Suppressor macrophage treated with lipopolysaccharide for 1 hour (primary cell): ENCODE measurements at regions not wholly inside any gene's neighbourhood (a gene's known extent, or its start where the extent isn't known, plus 50 kb on each side); places are given as distances from the start of the nearest gene placed in this dataset.

Experiments
- DNase-seq, 3 donors: peaks; one replicate each; pipeline ENCODE4 v3.0.0-alpha.2; 2020 to 2022

- no peak for DNase-seq
These were observed 197.9 kb upstream of the FOXQ1 start for GRCh38 chr6:1113916-1114540.

- DNase-seq = peak in 2 of 3 donors; percentile 17 to 20
These were observed 200.5 kb upstream of the FOXQ1 start for GRCh38 chr6:1111361-1111760.

- DNase-seq = no peak
These were observed 201.0 kb upstream of the FOXQ1 start for GRCh38 chr6:1110941-1111349.

GRCh38 chr6:1110164-1110563, 201.7 kb upstream of the FOXQ1 start:
- no peak for DNase-seq

- no peak for DNase-seq
These were observed 202.8 kb upstream of the FOXQ1 start for GRCh38 chr6:1109134-1109533.

- DNase-seq = no peak
These were observed 203.7 kb upstream of the FOXQ1 start for GRCh38 chr6:1108198-1108597.

- DNase-seq = no peak
These were observed 204.3 kb upstream of the FOXQ1 start for GRCh38 chr6:1107578-1107977.

- DNase-seq = no peak
These were observed 206.0 kb upstream of the FOXQ1 start for GRCh38 chr6:1105833-1106400.

GRCh38 chr6:1104988-1105670, 206.8 kb upstream of the FOXQ1 start:
- no peak for DNase-seq

GRCh38 chr6:1103945-1104623, 207.8 kb upstream of the FOXQ1 start:
- no peak for DNase-seq

GRCh38 chr6:1103021-1103420, 208.9 kb upstream of the FOXQ1 start:
- DNase-seq = no peak

GRCh38 chr6:1100269-1100668, 211.6 kb upstream of the FOXQ1 start:
- no peak for DNase-seq

- no peak for DNase-seq
These were observed 212.6 kb upstream of the FOXQ1 start for GRCh38 chr6:1099264-1099663.

- no peak for DNase-seq
These were observed 214.7 kb upstream of the FOXQ1 start for GRCh38 chr6:1096967-1097765.

- DNase-seq = no peak
These were observed 217.6 kb upstream of the FOXQ1 start for GRCh38 chr6:1094306-1094705.

- DNase-seq = peak in 2 of 3 donors; percentile 26 to 27
These were observed 220.0 kb upstream of the FOXQ1 start for GRCh38 chr6:1091900-1092299.

GRCh38 chr6:1089859-1090258, 222.0 kb upstream of the FOXQ1 start:
- DNase-seq = peak in 1 of 3 donors; percentile 15

GRCh38 chr6:1088492-1089001, 223.4 kb upstream of the FOXQ1 start:
- no peak for DNase-seq

GRCh38 chr6:1087154-1087843, 224.6 kb upstream of the FOXQ1 start:
- no peak for DNase-seq

GRCh38 chr6:1086446-1087153, 225.3 kb upstream of the FOXQ1 start:
- DNase-seq = no peak

- no peak for DNase-seq
These were observed 229.5 kb upstream of the FOXQ1 start for GRCh38 chr6:1082285-1082935.
